ENCODE measurements at regions not wholly inside any gene's neighbourhood (a gene's known extent, or its start where the extent isn't known, plus 50 kb on each side); places are given as distances from the start of the nearest gene placed in this dataset.
"Not testable (repeated sequence)": the region's sequence is repeated elsewhere in the genome, so short reads cannot be mapped to it uniquely, and the experiment has no call there.

DNA sequence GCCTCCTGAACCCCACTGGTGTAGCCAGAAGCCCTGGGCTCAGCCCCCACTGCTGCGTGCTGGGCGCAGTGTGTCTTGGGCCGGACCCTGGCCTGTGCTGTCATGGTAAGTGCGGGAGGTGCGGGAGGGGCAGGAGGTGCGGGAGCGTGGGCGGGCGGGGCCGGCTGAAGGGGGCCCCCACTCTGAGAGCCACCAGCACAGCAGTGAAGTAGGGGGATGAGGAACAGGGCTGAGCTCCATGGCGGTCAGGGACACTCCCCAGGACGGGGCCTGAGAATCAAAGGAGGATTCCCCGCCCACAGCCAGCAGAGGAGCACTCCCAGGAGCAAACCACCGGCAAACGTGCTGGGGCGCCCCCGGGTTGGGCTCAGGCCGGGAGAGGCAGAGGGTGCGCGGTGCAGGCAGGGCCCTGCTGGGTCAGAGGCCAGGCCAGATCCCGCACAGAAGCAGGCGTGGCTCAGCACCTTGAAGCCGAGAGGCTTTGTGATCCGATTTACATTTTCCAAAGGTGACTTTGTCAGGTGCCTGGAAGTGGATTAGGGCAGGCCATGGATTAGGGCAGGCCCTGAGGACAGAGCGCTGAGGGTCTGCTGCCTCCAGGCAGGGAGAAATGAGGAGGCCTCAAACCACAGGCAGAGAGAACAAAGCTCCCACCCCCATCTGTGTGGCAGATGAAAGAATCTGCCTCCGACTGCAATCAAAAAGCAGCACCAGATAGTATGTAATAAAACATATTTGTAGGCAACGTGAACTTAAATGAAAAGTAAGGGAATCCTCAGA is 152.0 kb upstream of the RAB6C start:
- Histone ChIP-seq H3K36me3 (no peaks in the 10 kb centered on the region), H3K9me3 (no peaks in the 10 kb centered on the region)
- intact Hi-C loops (cut with DNase I) = no loop called here

DNA sequence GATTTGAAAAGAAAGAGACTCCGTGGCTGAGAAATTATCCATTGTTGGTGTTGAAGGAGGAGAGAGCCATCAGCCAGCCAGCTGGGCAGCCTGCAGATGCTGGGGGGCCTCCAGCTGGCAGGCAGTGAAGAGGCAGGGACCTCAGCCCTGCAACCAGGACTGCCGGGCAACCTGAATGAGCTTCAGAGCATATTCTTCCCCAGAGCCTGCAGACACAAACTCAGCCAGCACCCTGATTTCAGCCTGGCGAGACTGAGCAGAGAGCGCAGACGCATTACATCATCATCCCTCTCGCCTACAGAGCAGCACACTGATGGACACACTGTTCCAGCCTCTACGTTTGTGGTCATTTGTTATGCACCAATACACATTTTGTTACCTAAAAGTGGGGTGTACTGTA is 150.7 kb upstream of the RAB6C start:
- TF ChIP-seq, protein P1, sequence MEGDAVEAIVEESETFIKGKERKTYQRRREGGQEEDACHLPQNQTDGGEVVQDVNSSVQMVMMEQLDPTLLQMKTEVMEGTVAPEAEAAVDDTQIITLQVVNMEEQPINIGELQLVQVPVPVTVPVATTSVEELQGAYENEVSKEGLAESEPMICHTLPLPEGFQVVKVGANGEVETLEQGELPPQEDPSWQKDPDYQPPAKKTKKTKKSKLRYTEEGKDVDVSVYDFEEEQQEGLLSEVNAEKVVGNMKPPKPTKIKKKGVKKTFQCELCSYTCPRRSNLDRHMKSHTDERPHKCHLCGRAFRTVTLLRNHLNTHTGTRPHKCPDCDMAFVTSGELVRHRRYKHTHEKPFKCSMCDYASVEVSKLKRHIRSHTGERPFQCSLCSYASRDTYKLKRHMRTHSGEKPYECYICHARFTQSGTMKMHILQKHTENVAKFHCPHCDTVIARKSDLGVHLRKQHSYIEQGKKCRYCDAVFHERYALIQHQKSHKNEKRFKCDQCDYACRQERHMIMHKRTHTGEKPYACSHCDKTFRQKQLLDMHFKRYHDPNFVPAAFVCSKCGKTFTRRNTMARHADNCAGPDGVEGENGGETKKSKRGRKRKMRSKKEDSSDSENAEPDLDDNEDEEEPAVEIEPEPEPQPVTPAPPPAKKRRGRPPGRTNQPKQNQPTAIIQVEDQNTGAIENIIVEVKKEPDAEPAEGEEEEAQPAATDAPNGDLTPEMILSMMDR (IDR thresholded peaks at IDR 0.05) = no peak
- H3K9me3 ChIP-seq = no peaks in the 10 kb centered on the region
- H3K4me1 ChIP-seq = no peaks in the 10 kb centered on the region
- no peak for DNase-seq (ENCODE audit: low spot score in 2 of 2)
- no peak overlapping the region for H3K27ac ChIP-seq
- intact Hi-C loops (cut with DNase I) = no loop called here
- no peak overlapping the region for H3K4me3 ChIP-seq
- no peaks in the 10 kb centered on the region for H3K27me3 ChIP-seq
- no peaks in the 10 kb centered on the region for H3K36me3 ChIP-seq

More for the DNA sequence above, 152.0 kb upstream of the RAB6C start:
- Histone ChIP-seq H3K4me3 (no peak overlapping the region), H3K27ac (no peak overlapping the region), H3K27me3 (no peaks in the 10 kb centered on the region), H3K4me1 (no peaks in the 10 kb centered on the region)
- DNase-seq (ENCODE audit: low spot score in 2 of 2) = no peak
- TF ChIP-seq, protein P1 (IDR thresholded peaks at IDR 0.05) = no peak

DNA sequence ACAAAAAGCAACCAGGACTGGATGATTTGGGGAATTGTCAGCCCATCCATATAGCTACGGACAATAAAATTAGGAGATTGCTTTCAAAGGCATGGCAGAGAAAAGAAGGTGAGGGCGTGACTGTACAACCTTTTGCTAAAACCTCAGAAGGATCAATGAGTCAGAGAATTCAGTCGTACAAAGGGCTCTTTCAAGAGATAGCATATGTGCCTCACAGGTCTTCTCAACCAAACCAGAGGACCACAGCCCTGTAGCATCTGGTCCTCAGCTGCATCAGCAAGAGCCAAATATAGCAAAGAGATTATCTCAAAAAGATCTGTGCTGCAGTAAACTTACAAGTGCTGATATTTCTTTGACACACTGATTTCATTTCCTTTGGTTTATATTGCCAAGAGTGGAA is 149.9 kb upstream of the RAB6C start:
- Histone ChIP-seq H3K4me3 (no peak overlapping the region), H3K27me3 (no peaks in the 10 kb centered on the region), H3K36me3 (no peaks in the 10 kb centered on the region), H3K9me3 (no peaks in the 10 kb centered on the region), H3K27ac (no peak overlapping the region), H3K4me1 (no peaks in the 10 kb centered on the region)
- TF ChIP-seq, protein P1 (IDR thresholded peaks at IDR 0.05) = no peak
- DNase-seq (ENCODE audit: low spot score in 2 of 2) = no peak
- intact Hi-C loops (cut with DNase I) = no loop called here

DNA sequence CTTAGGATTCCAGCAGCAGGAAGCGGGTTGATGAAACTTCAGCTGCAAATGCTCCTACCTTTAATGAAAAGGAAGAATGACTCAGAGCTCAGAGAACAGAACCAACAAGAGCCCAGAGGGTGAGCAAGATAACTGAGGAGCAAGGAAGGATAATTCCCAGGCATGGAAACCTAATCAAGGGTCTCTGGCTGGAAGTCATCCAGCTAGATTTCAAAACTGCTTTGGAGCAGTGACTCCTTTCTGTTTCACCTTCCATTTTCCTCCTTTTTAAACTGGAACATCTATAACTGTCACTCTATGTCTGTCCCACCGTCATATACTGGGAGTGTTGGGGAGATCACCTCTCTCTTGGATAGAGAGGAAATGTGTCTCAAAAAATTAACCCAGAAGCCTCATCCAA is 148.4 kb upstream of the RAB6C start:
- no peak for DNase-seq (ENCODE audit: low spot score in 2 of 2)
- TF ChIP-seq, protein P1 (IDR thresholded peaks at IDR 0.05) = no peak
- no peak overlapping the region for H3K27ac ChIP-seq
- no peaks in the 10 kb centered on the region for H3K4me1 ChIP-seq
- H3K4me3 ChIP-seq = no peak overlapping the region
- no peaks in the 10 kb centered on the region for H3K9me3 ChIP-seq
- H3K36me3 ChIP-seq = no peaks in the 10 kb centered on the region
- no peaks in the 10 kb centered on the region for H3K27me3 ChIP-seq
- intact Hi-C loops (cut with DNase I) = no loop called here

DNA sequence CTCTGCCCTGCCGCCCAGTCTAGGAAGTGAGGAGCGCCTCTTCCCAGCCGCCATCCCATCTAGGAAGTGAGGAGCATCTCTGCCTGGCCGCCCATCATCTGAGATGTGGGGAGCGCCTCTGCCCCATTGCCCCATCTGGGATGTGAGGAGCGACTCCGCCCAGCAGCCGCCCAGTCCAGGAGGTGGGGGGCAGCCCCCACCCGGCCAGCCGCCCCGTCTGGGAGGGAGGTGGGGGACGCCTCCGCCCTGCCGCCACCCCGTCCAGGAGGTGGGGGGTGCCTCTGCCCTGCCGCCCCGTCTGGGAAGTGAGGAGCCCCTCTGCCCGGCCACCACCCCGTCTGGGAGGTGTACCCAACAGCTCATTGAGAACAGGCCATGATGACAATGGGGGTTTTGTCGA is 146.0 kb upstream of the RAB6C start:
- intact Hi-C loops (cut with DNase I) = not testable (repeated sequence)

DNA sequence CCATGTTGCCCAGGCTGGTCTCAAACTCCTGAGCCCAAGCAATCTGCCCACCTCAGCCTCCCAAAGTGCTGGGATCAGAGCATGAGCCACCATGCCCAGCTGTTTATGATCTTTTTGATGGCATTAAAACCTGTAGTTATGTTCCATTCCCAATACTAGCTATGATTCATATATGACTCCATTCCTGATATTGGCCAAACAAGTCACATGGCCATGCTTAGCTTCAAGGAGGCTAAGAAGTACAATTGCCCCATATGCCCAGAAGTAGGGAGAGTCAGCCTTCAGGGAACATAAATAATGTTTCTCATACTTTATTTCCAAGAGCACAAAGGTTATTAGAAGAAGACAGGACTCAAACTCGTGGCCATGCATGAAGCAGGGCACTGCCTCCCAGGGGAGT is 132.4 kb upstream of the RAB6C start:
- H3K4me1 ChIP-seq = no peaks in the 10 kb centered on the region
- intact Hi-C loops (cut with DNase I) = no loop called here

More for the DNA sequence above, 146.0 kb upstream of the RAB6C start:
- not testable (repeated sequence) for H3K4me1 ChIP-seq; H3K27me3 ChIP-seq; H3K36me3 ChIP-seq; H3K27ac ChIP-seq; H3K4me3 ChIP-seq; DNase-seq (ENCODE audit: low spot score in 2 of 2); H3K9me3 ChIP-seq

More for the DNA sequence above, 132.4 kb upstream of the RAB6C start:
- Histone ChIP-seq H3K4me3 (no peak overlapping the region), H3K27ac (no peak overlapping the region), H3K9me3 (no peaks in the 10 kb centered on the region), H3K27me3 (no peaks in the 10 kb centered on the region), H3K36me3 (no peaks in the 10 kb centered on the region)
- DNase-seq (ENCODE audit: low spot score in 2 of 2) = no peak
- TF ChIP-seq, protein P1 (IDR thresholded peaks at IDR 0.05) = no peak
